Endothelial cell of umbilical vein (primary cell): ENCODE measurements at regions not wholly inside any gene's neighbourhood (a gene's known extent, or its start where the extent isn't known, plus 50 kb on each side); places are given as distances from the start of the nearest gene placed in this dataset.

Source experiments
- EZH2 ChIP-seq: IDR thresholded peaks from 2 replicates; pipeline ENCODE4 v1.6.1; 2012; ENCODE audit warnings: borderline replicate concordance, low read depth, mild to moderate bottlenecking, moderate library complexity, low read length, inconsistent platforms; ENCODE audit not compliant: severe bottlenecking
- GATA2 ChIP-seq: IDR thresholded peaks from 2 replicates; pipeline ENCODE4 v1.7.0; 2011; ENCODE audit warnings: low read depth, mild to moderate bottlenecking, moderate library complexity, mixed read lengths, low read length; ENCODE audit not compliant: insufficient read length, insufficient read depth
- POLR2A ChIP-seq: IDR thresholded peaks from 2 replicates; pipeline ENCODE4 v1.6.1; 2012; ENCODE audit warnings: low read depth, mild to moderate bottlenecking, control low read depth, low read length
- POLR2AphosphoS5 ChIP-seq: IDR thresholded peaks from 2 replicates; pipeline ENCODE4 v1.6.1; 2012; ENCODE audit warnings: low read depth, mild to moderate bottlenecking, control low read depth, low read length, moderate library complexity; ENCODE audit not compliant: insufficient read depth
- TF ChIP-seq, protein P1 (sequence below), 2 donors: IDR thresholded peaks; 1 replicate in 1 of 2; 2 replicates in 1 of 2; pipeline ENCODE4 v1.5.1; 2011; ENCODE audit warnings: low read length in 2 of 2, mild to moderate bottlenecking in 2 of 2, moderate library complexity in 2 of 2, control low read depth in 1 of 2, inconsistent platforms in 1 of 2, low read depth in 1 of 2; ENCODE audit not compliant: insufficient read depth in 1 of 2; ENCODE audit errors: extremely low read depth in 1 of 2

DNA sequence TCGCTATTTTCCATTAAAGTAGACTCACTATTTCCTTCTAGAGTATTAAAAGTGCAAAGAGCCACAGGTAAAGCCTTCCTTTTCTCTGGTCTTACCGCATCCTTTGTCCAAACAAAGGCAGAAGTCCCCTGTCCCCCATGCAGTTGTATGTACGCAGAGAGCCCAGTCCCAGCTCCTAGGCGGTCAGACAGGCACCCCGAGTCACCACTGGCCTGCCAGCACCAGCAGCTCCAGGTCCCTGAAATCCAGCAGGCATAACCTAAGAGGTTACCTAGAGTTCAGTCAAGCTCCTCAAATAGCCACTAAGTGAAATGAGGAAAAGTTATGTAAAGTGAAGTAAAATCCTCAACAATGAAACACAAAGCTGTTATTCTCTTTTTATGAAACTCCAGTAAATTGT is 60.4 kb upstream of the TWIST2 start:
- TF ChIP-seq EZH2 (no peak), POLR2A (no peak), POLR2AphosphoS5 (no peak), GATA2 (no peak)
- TF ChIP-seq, protein P1, sequence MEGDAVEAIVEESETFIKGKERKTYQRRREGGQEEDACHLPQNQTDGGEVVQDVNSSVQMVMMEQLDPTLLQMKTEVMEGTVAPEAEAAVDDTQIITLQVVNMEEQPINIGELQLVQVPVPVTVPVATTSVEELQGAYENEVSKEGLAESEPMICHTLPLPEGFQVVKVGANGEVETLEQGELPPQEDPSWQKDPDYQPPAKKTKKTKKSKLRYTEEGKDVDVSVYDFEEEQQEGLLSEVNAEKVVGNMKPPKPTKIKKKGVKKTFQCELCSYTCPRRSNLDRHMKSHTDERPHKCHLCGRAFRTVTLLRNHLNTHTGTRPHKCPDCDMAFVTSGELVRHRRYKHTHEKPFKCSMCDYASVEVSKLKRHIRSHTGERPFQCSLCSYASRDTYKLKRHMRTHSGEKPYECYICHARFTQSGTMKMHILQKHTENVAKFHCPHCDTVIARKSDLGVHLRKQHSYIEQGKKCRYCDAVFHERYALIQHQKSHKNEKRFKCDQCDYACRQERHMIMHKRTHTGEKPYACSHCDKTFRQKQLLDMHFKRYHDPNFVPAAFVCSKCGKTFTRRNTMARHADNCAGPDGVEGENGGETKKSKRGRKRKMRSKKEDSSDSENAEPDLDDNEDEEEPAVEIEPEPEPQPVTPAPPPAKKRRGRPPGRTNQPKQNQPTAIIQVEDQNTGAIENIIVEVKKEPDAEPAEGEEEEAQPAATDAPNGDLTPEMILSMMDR (IDR thresholded peaks at IDR 0.05; ENCODE audit: extremely low read depth in 1 of 2, insufficient read depth in 1 of 2, low read depth in 1 of 2, low read length in 2 of 2): no peak
